OCI-LY7 (cell line): ENCODE measurements at regions not wholly inside any gene's neighbourhood (a gene's known extent, or its start where the extent isn't known, plus 50 kb on each side); places are given as distances from the start of the nearest gene placed in this dataset.

ENCODE experiments used
- EZH2phosphoT487 ChIP-seq: fragments of 200-600 bp; sonication (generic); IDR thresholded peaks from 2 replicates; pipeline ENCODE4 v1.6.1; 2018; ENCODE audit warnings: low read depth, borderline replicate concordance, mild to moderate bottlenecking, mixed run types, antibody characterized with exemption, low read length, moderate library complexity, mixed read lengths
- TF ChIP-seq, protein P1 (sequence below): fragments of 200-600 bp; sonication (generic); conservative IDR thresholded peaks from 2 replicates; pipeline ENCODE4 v1.5.1; 2014; ENCODE audit warnings: mild to moderate bottlenecking, antibody characterized with exemption, low read length, moderate library complexity, mixed read lengths

DNA sequence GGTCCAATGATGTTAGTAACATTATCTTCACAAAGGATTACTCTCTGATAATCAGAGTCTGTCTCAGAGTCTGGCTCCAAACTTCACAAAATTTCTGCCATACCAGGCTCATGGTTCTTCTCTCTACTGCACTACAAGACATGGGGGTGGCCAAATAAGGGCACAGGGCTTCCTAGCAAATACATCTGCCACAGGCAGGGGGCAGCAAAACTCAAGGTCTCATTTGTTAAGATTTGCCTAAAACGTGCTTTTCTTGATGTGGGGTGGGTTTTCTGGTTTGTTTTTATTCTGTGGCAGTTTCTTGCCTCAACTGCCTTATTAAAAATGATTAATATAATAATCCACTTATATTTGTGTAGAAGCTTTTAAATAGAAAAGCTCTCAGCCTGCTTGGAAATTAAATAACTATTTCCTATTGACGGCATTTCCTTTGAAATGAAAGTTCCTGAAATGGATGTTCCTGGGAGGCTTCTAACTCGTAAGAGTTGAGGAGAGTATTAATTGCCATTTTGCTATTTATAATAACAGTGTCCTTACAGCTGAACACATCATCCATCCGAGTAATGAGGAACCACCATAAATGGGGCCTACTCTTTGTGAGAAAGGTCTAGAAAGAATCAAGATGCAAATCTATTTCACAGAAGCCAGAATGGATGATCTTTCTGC lies 53.8 kb downstream of the SST start:
- TF ChIP-seq, protein P1, sequence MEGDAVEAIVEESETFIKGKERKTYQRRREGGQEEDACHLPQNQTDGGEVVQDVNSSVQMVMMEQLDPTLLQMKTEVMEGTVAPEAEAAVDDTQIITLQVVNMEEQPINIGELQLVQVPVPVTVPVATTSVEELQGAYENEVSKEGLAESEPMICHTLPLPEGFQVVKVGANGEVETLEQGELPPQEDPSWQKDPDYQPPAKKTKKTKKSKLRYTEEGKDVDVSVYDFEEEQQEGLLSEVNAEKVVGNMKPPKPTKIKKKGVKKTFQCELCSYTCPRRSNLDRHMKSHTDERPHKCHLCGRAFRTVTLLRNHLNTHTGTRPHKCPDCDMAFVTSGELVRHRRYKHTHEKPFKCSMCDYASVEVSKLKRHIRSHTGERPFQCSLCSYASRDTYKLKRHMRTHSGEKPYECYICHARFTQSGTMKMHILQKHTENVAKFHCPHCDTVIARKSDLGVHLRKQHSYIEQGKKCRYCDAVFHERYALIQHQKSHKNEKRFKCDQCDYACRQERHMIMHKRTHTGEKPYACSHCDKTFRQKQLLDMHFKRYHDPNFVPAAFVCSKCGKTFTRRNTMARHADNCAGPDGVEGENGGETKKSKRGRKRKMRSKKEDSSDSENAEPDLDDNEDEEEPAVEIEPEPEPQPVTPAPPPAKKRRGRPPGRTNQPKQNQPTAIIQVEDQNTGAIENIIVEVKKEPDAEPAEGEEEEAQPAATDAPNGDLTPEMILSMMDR, result peak; percentile 92
- TF ChIP-seq EZH2phosphoT487, result no peak
